Stimulated activated CD4-positive, alpha-beta T cell treated with anti-CD3 and anti-CD28 coated beads, Interleukin-15, amount 100 ng/mL, for 24 hours (primary cell): ENCODE measurements at regions not wholly inside any gene's neighbourhood (a gene's known extent, or its start where the extent isn't known, plus 50 kb on each side); places are given as distances from the start of the nearest gene placed in this dataset.
"Not testable (repeated sequence)": the region's sequence is repeated elsewhere in the genome, so short reads cannot be mapped to it uniquely, and the experiment has no call there.

Source experiments
- DNase-seq: peaks from one replicate; pipeline ENCODE4 v3.0.0-alpha.2; 2020

- DNase-seq: no peak
Observed at GRCh38 chr2:145380436-145381017, 860.6 kb upstream of the ZEB2 start.

- no peak for DNase-seq
Observed at GRCh38 chr2:145379934-145380333, 860.0 kb upstream of the ZEB2 start.

DNA sequence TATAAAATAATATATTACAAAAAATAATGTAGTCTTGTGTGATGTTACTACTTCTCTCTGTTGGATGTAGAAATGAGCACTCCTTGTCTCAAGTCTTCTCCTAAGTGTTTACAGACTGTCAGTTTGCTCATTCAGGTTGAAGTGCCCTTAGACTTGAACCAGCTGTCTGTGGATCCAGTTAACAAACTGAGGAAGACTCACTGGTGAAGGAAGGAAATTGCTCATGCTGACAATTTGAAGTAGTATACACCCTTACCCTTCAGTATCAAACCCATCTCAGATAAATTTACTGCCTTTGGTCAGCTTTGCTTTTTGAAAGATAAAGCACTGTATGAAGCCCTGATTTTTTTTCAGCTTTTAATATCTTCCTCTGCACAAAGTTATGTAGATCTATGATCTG lies 854.2 kb upstream of the ZEB2 start:
- no peak for DNase-seq

GRCh38 chr2:145367334-145367733 lies 847.4 kb upstream of the ZEB2 start:
- DNase-seq: not testable (repeated sequence)

- no peak for DNase-seq
Observed at GRCh38 chr2:145366341-145366740, 846.4 kb upstream of the ZEB2 start.

- DNase-seq: no peak
Observed at GRCh38 chr2:145360129-145360790, 840.3 kb upstream of the ZEB2 start.

DNA sequence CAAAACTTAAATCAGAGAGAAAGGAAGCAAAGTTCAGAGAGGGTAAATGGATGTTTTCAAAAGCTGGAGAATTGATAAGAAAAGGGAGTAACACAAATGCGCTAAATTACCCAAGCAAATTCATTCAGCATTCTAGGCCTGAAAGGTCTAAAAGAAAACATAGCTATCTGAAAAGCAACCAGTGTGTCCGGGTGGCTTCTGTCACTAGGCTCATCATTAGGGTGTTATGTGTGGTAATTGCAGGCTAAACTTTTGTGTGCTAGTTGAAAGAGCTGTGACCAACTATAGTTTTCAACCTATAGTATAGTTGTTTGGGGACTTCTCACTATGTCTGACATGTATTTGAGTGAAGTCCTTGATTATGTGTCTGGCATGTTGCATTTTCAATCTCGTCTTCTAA lies 839.6 kb upstream of the ZEB2 start:
- no peak for DNase-seq

DNA sequence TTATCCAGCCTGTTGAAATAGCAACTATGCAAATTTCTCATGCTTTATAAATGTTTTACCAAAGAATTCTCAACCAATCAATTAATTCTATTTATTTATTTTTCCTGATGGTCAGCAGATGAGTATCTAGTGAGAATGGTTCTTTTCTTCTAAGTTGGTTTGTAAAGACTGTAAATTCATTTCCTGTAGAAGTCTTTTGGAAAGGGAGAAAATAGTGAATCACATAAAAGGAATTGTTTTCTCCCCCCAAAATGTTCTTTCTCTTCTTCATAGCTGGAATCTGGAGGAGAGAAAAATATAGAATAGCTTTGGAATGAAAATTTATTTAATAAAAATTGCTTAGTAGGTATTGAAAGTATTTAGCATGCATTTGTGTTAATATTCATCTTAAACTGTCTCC lies 836.1 kb upstream of the ZEB2 start:
- no peak for DNase-seq

- DNase-seq: no peak
Observed at GRCh38 chr2:145352484-145352883, 832.6 kb upstream of the ZEB2 start.

- no peak for DNase-seq
Observed at GRCh38 chr2:145351864-145352425, 832.0 kb upstream of the ZEB2 start.

- no peak for DNase-seq
Observed at GRCh38 chr2:145350011-145350410, 830.1 kb upstream of the ZEB2 start.

DNA sequence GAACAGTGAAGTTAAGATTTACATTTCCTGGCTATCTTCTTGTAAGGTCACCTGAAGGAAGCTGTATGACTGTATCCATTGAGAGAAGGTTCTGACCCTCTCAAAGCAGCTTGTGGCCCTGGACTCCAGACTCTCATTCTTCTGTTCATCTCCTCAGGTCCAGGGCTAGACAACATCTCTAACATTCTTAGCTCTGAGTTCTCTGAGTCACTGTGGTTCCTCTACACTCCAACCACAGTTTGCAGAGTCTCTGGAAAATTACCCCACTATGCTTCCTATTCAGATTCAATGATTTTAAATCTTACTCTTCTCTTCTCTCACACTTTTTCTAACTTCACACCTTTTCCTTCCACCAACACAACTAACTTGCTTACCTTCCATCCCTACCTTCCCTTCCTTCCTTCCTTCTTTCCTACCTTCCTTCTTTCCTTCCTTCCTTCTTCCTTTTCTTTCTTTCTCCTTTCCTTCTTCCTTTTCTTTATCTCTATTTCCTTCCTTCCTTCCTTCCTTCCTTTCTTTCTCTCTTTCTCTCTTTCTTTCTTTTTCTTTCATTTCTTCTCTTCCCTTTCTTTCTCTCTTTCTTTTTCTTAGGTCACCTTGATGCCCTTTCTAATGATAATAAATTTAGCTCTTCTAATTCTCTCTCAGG lies 824.3 kb upstream of the ZEB2 start:
- DNase-seq: no peak

GRCh38 chr2:145343287-145343686 lies 823.4 kb upstream of the ZEB2 start:
- DNase-seq: no peak

DNA sequence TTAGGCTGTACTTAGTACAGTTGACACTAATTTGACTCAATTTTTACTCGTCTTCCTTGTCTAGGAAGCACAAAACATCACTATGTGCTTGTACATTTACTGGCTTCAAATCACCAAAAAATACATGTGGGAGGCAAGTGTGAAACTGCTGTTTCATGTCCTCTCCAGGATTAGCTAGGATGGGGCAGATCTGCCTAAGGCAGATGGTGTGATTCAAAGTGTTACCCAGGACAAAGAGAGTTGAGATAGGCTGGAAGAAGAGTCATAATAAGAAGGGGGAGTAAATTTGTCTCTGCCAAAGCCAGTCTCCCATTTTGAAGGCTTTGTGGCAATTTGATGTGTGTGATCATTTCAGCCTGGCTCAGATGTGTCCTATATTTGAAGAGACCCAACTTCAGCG lies 821.6 kb upstream of the ZEB2 start:
- no peak for DNase-seq

DNA sequence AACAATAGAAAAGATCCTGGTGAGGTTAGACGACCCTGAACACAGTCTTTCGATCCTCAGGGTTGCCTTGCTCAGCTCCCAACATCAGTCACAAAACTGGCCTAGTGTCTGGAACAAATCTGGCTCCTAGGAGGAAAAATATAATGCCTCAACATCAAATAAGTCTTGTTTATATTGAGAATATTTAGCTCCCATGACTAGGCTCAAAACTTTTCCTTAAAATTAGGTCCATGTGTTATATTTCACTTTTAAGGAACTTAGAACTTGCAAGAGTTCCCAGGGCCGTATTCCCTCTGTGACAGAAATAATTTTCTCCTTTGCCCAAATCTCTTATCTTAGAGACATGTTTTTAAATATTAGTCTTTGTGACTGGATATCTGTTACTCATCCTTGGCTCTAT lies 819.7 kb upstream of the ZEB2 start:
- DNase-seq: no peak

DNA sequence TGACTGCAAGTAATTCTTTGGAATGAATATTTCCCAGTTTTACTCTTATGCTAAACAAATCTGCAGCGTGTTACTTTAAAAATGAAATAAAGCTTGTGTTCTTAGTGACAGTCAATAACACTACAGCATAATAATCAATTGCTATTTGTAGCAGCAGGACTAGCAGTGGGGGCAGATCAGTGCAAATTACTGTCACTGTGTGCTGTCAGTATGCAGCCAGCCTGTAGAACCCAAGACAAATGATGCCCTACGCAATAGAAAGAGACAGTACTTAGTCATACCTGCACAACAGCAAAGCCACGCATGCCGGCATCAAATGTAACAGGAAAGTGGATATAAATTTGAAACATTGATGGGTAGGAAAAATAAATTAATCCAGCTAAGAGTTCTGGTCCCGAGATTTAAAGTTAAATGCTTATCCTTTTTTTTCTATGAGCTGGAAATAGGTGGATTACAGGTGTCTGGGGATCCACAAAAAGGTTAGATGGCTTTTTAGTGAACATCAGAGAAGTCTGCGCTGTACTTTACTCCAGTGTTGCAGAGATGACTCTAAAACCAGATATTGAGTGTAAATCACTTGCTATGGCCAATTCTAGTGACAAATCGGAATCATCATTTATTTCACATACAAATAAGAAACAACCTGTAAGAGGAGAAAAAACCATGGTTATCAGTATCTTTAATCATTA lies 812.4 kb upstream of the ZEB2 start:
- DNase-seq: no peak

DNA sequence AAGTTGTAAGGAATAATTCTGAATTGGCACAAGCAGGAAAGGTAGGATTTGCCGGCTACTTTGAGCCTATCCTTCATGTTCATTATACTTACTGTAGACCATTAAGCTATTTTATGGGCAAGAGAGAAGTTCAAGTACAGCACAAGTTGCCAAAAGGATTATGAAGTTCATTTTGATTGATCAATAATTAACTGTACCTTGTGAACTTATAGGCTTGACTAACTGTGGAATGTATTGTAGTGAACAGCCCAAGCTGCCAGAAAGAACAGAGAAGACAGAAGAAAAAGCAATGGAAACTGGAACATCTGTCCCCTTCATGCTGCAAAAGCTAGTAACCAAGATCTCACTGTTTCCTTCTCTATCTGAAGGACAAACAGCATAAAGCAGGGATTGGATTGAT lies 810.1 kb upstream of the ZEB2 start:
- no peak for DNase-seq

DNA sequence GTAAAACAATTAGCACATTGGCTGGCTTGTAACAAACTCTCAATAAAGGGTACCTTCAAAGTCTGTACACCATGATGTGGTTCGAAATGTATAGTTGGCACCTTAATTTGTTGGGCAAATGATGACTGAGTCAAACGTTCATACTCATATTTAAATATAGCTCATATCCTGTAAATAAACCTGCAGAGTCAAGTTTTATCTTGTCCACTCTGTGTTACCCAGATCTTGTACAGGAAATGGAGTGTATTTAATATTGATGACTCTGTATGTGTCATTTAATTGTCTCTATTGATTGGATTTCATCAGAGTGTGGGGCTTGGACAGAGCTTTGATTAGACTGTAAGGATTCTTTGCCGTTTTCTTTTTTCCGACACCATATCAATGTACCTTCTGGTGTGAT lies 805.6 kb upstream of the ZEB2 start:
- no peak for DNase-seq

DNA sequence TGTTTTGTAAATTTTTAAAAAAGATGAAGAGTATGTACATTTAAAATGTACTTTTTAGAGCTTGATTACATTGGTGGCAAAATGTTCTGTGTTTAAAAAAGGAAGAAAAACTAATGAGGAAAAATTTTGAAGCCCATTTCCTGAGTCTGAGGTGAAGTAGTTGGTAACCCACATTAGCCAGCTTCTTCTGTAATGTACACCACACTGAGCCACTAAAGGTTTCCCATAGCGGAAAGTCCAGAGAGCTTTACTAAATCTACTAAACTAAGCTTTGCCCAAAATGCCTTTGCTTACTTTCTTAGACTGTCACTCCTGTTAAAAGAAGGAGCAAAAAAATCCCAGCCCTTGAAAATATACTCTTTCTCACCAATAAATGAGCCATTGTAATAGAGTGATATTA lies 804.8 kb upstream of the ZEB2 start:
- no peak for DNase-seq

- no peak for DNase-seq
Observed at GRCh38 chr2:145323512-145323911, 803.6 kb upstream of the ZEB2 start.

DNA sequence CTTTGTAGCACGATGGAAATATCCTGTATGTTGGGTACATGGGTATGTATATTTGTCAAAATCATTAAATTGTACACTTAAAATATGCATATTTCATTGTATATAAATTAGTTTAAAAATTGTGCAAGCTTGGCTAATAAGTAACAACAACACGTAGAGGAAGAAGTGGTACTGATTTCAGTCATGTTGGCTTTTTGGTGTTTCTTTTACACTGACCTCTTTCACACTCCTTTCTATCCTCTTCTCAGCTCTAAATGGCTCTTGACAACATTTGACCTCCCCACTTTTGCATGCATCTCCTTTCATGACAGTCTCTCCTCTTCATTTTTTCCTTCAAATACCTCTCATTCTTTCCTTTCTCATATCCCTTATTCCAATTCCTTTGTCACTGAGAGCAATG lies 801.4 kb upstream of the ZEB2 start:
- no peak for DNase-seq

GRCh38 chr2:145316496-145316895 lies 796.6 kb upstream of the ZEB2 start:
- DNase-seq: no peak

GRCh38 chr2:145315053-145315452 lies 795.1 kb upstream of the ZEB2 start:
- DNase-seq: no peak

- no peak for DNase-seq
Observed at GRCh38 chr2:145314119-145314633, 794.3 kb upstream of the ZEB2 start.
